ENCODE measurements at regions not wholly inside any gene's neighbourhood (a gene's known extent, or its start where the extent isn't known, plus 50 kb on each side); places are given as distances from the start of the nearest gene placed in this dataset.

- no TSS peak for BruUV-seq (replicated peaks)
- TF ChIP-seq CTCF (conservative IDR thresholded peaks at IDR 0.05; ENCODE audit: low read depth, low read length) = no peak
These were observed 650.1 kb downstream of the EFNA5 start for GRCh38 chr5:107020626-107021025.

DNA sequence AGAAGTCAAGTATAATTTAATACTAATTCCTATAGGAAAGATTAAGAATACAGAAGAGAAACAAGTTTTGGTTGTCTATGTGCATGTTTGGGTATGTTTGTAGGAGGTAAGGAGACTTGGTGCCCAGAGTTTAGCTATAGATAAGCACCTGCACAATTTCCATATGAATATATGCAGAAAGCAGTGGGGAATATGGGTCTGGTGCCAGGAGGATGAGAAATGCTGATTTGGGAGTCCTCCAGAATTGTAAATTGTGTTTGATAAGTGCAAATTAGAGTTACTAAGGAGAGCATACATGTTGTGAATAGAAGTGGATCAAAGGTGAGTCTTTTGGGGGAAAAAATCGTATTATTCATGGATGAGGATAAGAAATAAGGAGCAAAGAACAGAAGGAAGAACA, 653.1 kb downstream of the EFNA5 start:
- TF ChIP-seq CTCF (conservative IDR thresholded peaks at IDR 0.05; ENCODE audit: low read depth, low read length) = no peak
- TF ChIP-seq EZH2 (IDR thresholded peaks at IDR 0.05; ENCODE audit: borderline replicate concordance, low read depth, low read length, poor library complexity, severe bottlenecking) = no peak
- Histone ChIP-seq H3K27me3 (replicated peaks; ENCODE audit: insufficient read depth, low read depth, low read length, poor library complexity) (no peaks in the 10 kb centered on the region), H3K27ac (ENCODE audit: low read depth, low read length, poor library complexity, severe bottlenecking) (no peak overlapping the region), H3K9me3 (ENCODE audit: low read depth, low read length, poor library complexity, severe bottlenecking) (no peaks in the 10 kb centered on the region), H3K4me3 (ENCODE audit: low read depth, low read length, poor library complexity, severe bottlenecking) (no peak overlapping the region), H3K36me3 (ENCODE audit: insufficient read depth, low read length, poor library complexity, severe bottlenecking) (no peaks in the 10 kb centered on the region), H3K4me1 (ENCODE audit: insufficient read depth, low read length, poor library complexity, severe bottlenecking) (no peaks in the 10 kb centered on the region)
- BruUV-seq (replicated peaks) = no TSS peak
- ChIA-PET POLR2A (ENCODE audit: low non-redundant PET) (no interaction called here), CTCF (no interaction called here)
- no peak for DNase-seq (ENCODE audit: low spot score)
- intact Hi-C loops (cut with micrococcal nuclease; ENCODE audit: unreplicated experiment) = no loop called here

More at GRCh38 chr5:107020626-107021025, 650.1 kb downstream of the EFNA5 start:
- Histone ChIP-seq H3K4me1 (ENCODE audit: insufficient read depth, low read length, poor library complexity, severe bottlenecking) (no peaks in the 10 kb centered on the region), H3K4me3 (ENCODE audit: low read depth, low read length, poor library complexity, severe bottlenecking) (no peak overlapping the region), H3K36me3 (ENCODE audit: insufficient read depth, low read length, poor library complexity, severe bottlenecking) (no peaks in the 10 kb centered on the region), H3K27ac (ENCODE audit: low read depth, low read length, poor library complexity, severe bottlenecking) (no peak overlapping the region), H3K9me3 (ENCODE audit: low read depth, low read length, poor library complexity, severe bottlenecking) (no peaks in the 10 kb centered on the region), H3K27me3 (replicated peaks; ENCODE audit: insufficient read depth, low read depth, low read length, poor library complexity) (no peaks in the 10 kb centered on the region)
- no peak for DNase-seq (ENCODE audit: low spot score)
- ChIA-PET POLR2A (ENCODE audit: low non-redundant PET) (no interaction called here), CTCF (no interaction called here)
- intact Hi-C loops (cut with micrococcal nuclease; ENCODE audit: unreplicated experiment) = no loop called here

- Histone ChIP-seq H3K36me3 (ENCODE audit: insufficient read depth, low read length, poor library complexity, severe bottlenecking) (no peaks in the 10 kb centered on the region), H3K27me3 (replicated peaks; ENCODE audit: insufficient read depth, low read depth, low read length, poor library complexity) (no peaks in the 10 kb centered on the region), H3K9me3 (ENCODE audit: low read depth, low read length, poor library complexity, severe bottlenecking) (no peaks in the 10 kb centered on the region), H3K4me1 (ENCODE audit: insufficient read depth, low read length, poor library complexity, severe bottlenecking) (no peaks in the 10 kb centered on the region), H3K4me3 (ENCODE audit: low read depth, low read length, poor library complexity, severe bottlenecking) (no peak overlapping the region), H3K27ac (ENCODE audit: low read depth, low read length, poor library complexity, severe bottlenecking) (no peak overlapping the region)
- no peak for DNase-seq (ENCODE audit: low spot score)
- TF ChIP-seq CTCF (conservative IDR thresholded peaks at IDR 0.05; ENCODE audit: low read depth, low read length) (no peak), EZH2 (IDR thresholded peaks at IDR 0.05; ENCODE audit: borderline replicate concordance, low read depth, low read length, poor library complexity, severe bottlenecking) (no peak)
- BruUV-seq (replicated peaks) = no TSS peak
- intact Hi-C loops (cut with micrococcal nuclease; ENCODE audit: unreplicated experiment) = no loop called here
- ChIA-PET CTCF (no interaction called here), POLR2A (ENCODE audit: low non-redundant PET) (no interaction called here)
These were observed 658.4 kb downstream of the EFNA5 start for GRCh38 chr5:107012371-107012770.

Data from A673 (cell line).